Esophagus muscularis mucosa (tissue), 4 donors: ENCODE measurements at regions not wholly inside any gene's neighbourhood (a gene's known extent, or its start where the extent isn't known, plus 50 kb on each side); places are given as distances from the start of the nearest gene placed in this dataset.
"Not testable (repeated sequence)": the region's sequence is repeated elsewhere in the genome, so short reads cannot be mapped to it uniquely, and the experiment has no call there.

Experiments used
- DNase-seq: peaks from one replicate; pipeline ENCODE4 v3.0.0-alpha.2; 2017; ENCODE audit errors: extremely low spot score
- H3K27ac ChIP-seq, 4 donors: fragments of 200-600 bp; sonication (generic); replicated peaks in 1 of 4; 1 replicate in 3 of 4; 2 replicates in 1 of 4; pipeline ENCODE4 v1.5.1; 2016 to 2019; ENCODE audit warnings: mild to moderate bottlenecking in 1 of 4
- H3K27me3 ChIP-seq, 4 donors: fragments of 200-600 bp; sonication (generic); one replicate each; pipeline versions ENCODE4 v1.5.1 to v1.6.0; 2016 to 2019
- H3K36me3 ChIP-seq, 4 donors: fragments of 200-600 bp; sonication (generic); one replicate each; pipeline ENCODE4 v1.5.1; 2016 to 2019
- H3K4me1 ChIP-seq, 4 donors: fragments of 200-600 bp; sonication (generic); one replicate each; pipeline ENCODE4 v1.5.1; 2016 to 2019
- H3K4me3 ChIP-seq, 4 donors: fragments of 200-600 bp; sonication (generic); 1 replicate in 2 of 4; 2 replicates in 2 of 4; pipeline ENCODE4 v1.5.1; 2016 to 2019; ENCODE audit warnings: mild to moderate bottlenecking in 4 of 4, moderate library complexity in 1 of 4
- H3K9me3 ChIP-seq, 4 donors: fragments of 200-600 bp; sonication (generic); 1 replicate in 3 of 4; 2 replicates in 1 of 4; pipeline ENCODE4 v1.5.1; 2016 to 2019
- CTCF ChIP-seq, 3 experiments: fragments of 200-600 bp in 2 of 3; fragments of 450-650 bp in 1 of 3; sonication (generic) in 2 of 3; IDR thresholded peaks; one replicate each; pipeline ENCODE4 v1.5.1; 2017 to 2019; ENCODE audit warnings: antibody characterized with exemption in 3 of 3, mild to moderate bottlenecking in 2 of 3, moderate library complexity in 1 of 3
- EP300 ChIP-seq: sonication (generic); formaldehyde crosslinking; IDR thresholded peaks from one replicate; pipeline ENCODE4 v1.6.1; 2017; ENCODE audit warnings: antibody characterized with exemption
- POLR2A ChIP-seq: fragments of 450-650 bp; IDR thresholded peaks from one replicate; pipeline ENCODE4 v1.6.1; 2017; ENCODE audit warnings: antibody characterized with exemption, moderate library complexity, mild to moderate bottlenecking, low read depth
- POLR2AphosphoS5 ChIP-seq, 2 donors: sonication (generic); formaldehyde crosslinking; IDR thresholded peaks; one replicate each; pipeline ENCODE4 v1.6.1; 2017; ENCODE audit warnings: antibody characterized with exemption in 2 of 2
- WGBS: methylation state at CpG from one replicate; pipeline ENCODE4 v1.1.5; 2018; 5-methylcytosine and 5-hydroxymethylcytosine counted together
- intact Hi-C: fragments of 100-400 bp; cut with DNase I; formaldehyde crosslinking; loops from one replicate; pipeline ENCODE4 v1.15.1; 2023

- Histone ChIP-seq H3K27ac (no peak overlapping the region), H3K4me3 (no peak overlapping the region), H3K9me3 (peaks cover 0 to 7% (median 3%) of the 10 kb centered on the region in 4 donors), H3K36me3 (no peaks in the 10 kb centered on the region), H3K4me1 (no peaks in the 10 kb centered on the region), H3K27me3 (no peaks in the 10 kb centered on the region)
- 78% methylated on average over 1 of the region's 1 CpG for WGBS
- intact Hi-C loops = no loop called here
- TF ChIP-seq POLR2A (no peak), EP300 (no peak), POLR2AphosphoS5 (IDR thresholded peaks at IDR 0.05) (no peak), CTCF (IDR thresholded peaks at IDR 0.05) (no peak)
- no peak for DNase-seq
Measured at GRCh38 chr12:73589220-73589619, 948.4 kb upstream of the ATXN7L3B start.

DNA sequence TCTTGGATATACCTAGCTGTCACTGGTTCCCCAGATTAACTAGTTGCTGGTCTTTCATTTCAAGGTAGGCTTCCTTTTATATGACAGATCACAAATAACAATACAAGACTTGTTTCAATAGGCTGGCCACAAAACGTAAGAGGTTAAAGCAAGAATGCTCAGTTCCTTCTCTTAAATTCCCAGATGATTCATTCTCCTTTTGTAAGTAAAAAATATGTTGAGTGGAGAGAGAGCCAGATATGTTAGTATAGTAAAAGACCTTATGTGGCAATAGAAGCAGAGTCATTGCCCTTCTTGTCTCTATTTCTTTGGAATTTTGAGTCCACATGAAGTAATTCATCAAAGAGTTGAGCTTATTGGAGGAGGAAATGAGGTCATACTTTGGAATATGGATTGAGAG lies 939.0 kb upstream of the ATXN7L3B start:
- WGBS = 64% methylated on average over 1 of the region's 1 CpG
- Histone ChIP-seq H3K27me3 (no peaks in the 10 kb centered on the region), H3K4me3 (no peak overlapping the region), H3K4me1 (no peaks in the 10 kb centered on the region), H3K27ac (no peak overlapping the region), H3K9me3 (no peaks in the 10 kb centered on the region), H3K36me3 (no peaks in the 10 kb centered on the region)
- TF ChIP-seq POLR2A (no peak), EP300 (no peak), POLR2AphosphoS5 (IDR thresholded peaks at IDR 0.05) (no peak), CTCF (IDR thresholded peaks at IDR 0.05) (no peak)
- DNase-seq = no peak
- intact Hi-C loops = no loop called here

DNA sequence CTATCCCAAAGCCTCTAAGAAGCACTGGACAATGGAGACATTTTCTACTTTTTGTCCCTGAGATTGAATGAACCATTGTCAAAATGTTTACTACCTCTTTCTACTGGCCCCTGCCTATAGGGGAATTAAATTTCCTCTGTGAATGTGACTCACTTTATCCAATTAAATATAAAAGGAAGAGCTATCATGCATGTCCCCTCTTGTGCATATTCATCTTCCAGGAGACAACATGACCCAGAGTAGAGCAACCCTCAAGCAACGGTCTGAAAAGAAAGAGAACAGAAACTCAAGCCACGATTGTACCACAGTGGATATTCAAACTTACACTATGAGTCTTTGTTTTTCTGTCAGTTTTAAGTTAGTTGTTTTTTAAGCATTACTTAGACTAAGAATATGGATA lies 938.4 kb upstream of the ATXN7L3B start:
- no peak overlapping the region for H3K27ac ChIP-seq
- TF ChIP-seq EP300 = no peak
- no peak for TF ChIP-seq POLR2AphosphoS5 (IDR thresholded peaks at IDR 0.05)
- TF ChIP-seq POLR2A = no peak
- TF ChIP-seq CTCF (IDR thresholded peaks at IDR 0.05) = no peak
- H3K9me3 ChIP-seq = no peaks in the 10 kb centered on the region
- no peak overlapping the region for H3K4me3 ChIP-seq
- H3K27me3 ChIP-seq = no peaks in the 10 kb centered on the region
- H3K4me1 ChIP-seq = no peaks in the 10 kb centered on the region
- WGBS = 70% methylated on average over 2 of the region's 2 CpGs
- DNase-seq = no peak
- intact Hi-C loops = no loop called here
- H3K36me3 ChIP-seq = no peaks in the 10 kb centered on the region

DNA sequence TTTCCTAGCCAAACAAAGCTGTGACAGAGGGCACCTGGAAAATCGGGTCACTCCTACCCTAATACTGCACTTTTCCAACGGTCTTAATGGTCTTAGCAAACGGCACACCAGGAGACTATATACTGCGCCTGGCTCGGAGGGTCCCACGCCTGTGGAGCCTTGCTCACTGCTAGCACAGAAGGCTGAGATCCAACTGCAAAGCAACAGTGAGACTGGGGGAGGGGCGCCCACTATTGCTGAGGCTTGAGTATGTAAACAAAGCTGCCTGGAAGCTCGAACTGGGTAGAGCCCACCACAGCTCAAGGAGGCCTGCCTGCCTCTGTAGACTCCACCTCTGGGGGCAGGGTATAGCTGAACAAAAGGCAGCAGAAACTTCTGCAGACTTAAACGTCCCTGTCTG lies 931.7 kb upstream of the ATXN7L3B start:
- H3K27ac ChIP-seq, intact Hi-C loops, DNase-seq, H3K4me3 ChIP-seq, H3K36me3 ChIP-seq, H3K27me3 ChIP-seq, H3K4me1 ChIP-seq, H3K9me3 ChIP-seq: not testable (repeated sequence)
- 74% methylated on average over 9 of the region's 9 CpGs for WGBS

- no peak for DNase-seq
- TF ChIP-seq CTCF (IDR thresholded peaks at IDR 0.05) (no peak), POLR2A (no peak), POLR2AphosphoS5 (IDR thresholded peaks at IDR 0.05) (no peak), EP300 (no peak)
- Histone ChIP-seq H3K27me3 (no peaks in the 10 kb centered on the region), H3K9me3 (no peaks in the 10 kb centered on the region), H3K36me3 (no peaks in the 10 kb centered on the region), H3K4me3 (no peak overlapping the region), H3K4me1 (no peaks in the 10 kb centered on the region), H3K27ac (no peak overlapping the region)
- intact Hi-C loops = no loop called here
Measured at GRCh38 chr12:73612551-73612950, 925.1 kb upstream of the ATXN7L3B start.
